ENCODE measurements at regions not wholly inside any gene's neighbourhood (a gene's known extent, or its start where the extent isn't known, plus 50 kb on each side); places are given as distances from the start of the nearest gene placed in this dataset.
A peak's percentile ranks its signal among the peaks of the same experiment; 100 is the strongest.

GRCh38 chr7:12939694-12940093, 252.3 kb downstream of the ARL4A start:
- DNase-seq (ENCODE audit: insufficient read length, low spot score) (no peak), FAIRE-seq (no peak)
- no peak for TF ChIP-seq POLR2A (IDR thresholded peaks at IDR 0.05; ENCODE audit: low read depth, low read length)

- no peak for TF ChIP-seq POLR2A (IDR thresholded peaks at IDR 0.05; ENCODE audit: low read depth, low read length)
- FAIRE-seq, result no peak
- no peak for DNase-seq (ENCODE audit: insufficient read length, low spot score)
Observed at GRCh38 chr7:12941512-12941911, 254.1 kb downstream of the ARL4A start.

GRCh38 chr7:12942609-12943008, 255.2 kb downstream of the ARL4A start:
- TF ChIP-seq POLR2A (IDR thresholded peaks at IDR 0.05; ENCODE audit: low read depth, low read length), result no peak
- DNase-seq (ENCODE audit: insufficient read length, low spot score), result no peak
- FAIRE-seq, result no peak

- DNase-seq (ENCODE audit: insufficient read length, low spot score), result no peak
- peak; percentile 38 for FAIRE-seq
- TF ChIP-seq POLR2A (IDR thresholded peaks at IDR 0.05; ENCODE audit: low read depth, low read length), result no peak
Observed at GRCh38 chr7:12943781-12944180, 256.3 kb downstream of the ARL4A start.

GRCh38 chr7:12945901-12946300, 258.5 kb downstream of the ARL4A start:
- DNase-seq (ENCODE audit: insufficient read length, low spot score) (no peak), FAIRE-seq (peak; percentile 64)
- TF ChIP-seq POLR2A (IDR thresholded peaks at IDR 0.05; ENCODE audit: low read depth, low read length), result no peak

GRCh38 chr7:12947465-12947864, 260.0 kb downstream of the ARL4A start:
- no peak for TF ChIP-seq POLR2A (IDR thresholded peaks at IDR 0.05; ENCODE audit: low read depth, low read length)
- peak; percentile 53 for FAIRE-seq
- DNase-seq (ENCODE audit: insufficient read length, low spot score), result no peak

- DNase-seq (ENCODE audit: insufficient read length, low spot score), result no peak
- peak; percentile 92 for FAIRE-seq
- no peak for TF ChIP-seq POLR2A (IDR thresholded peaks at IDR 0.05; ENCODE audit: low read depth, low read length)
Observed at GRCh38 chr7:12949060-12949931, 261.9 kb downstream of the ARL4A start.

- no peak for TF ChIP-seq POLR2A (IDR thresholded peaks at IDR 0.05; ENCODE audit: low read depth, low read length)
- FAIRE-seq (peak; percentile 99), DNase-seq (ENCODE audit: insufficient read length, low spot score) (peak; percentile 61)
Observed at GRCh38 chr7:12951397-12951801, 264.0 kb downstream of the ARL4A start.

GRCh38 chr7:12954380-12955033, 267.1 kb downstream of the ARL4A start:
- DNase-seq (ENCODE audit: insufficient read length, low spot score), result no peak
- FAIRE-seq, result peak; percentile 71

GRCh38 chr7:12957487-12957886, 270.1 kb downstream of the ARL4A start:
- peak; percentile 60 for FAIRE-seq
- DNase-seq (ENCODE audit: insufficient read length, low spot score), result no peak
- no peak for TF ChIP-seq POLR2A (IDR thresholded peaks at IDR 0.05; ENCODE audit: low read depth, low read length)

More at GRCh38 chr7:12954380-12955033, 267.1 kb downstream of the ARL4A start:
- TF ChIP-seq POLR2A (IDR thresholded peaks at IDR 0.05; ENCODE audit: low read depth, low read length), result no peak

GRCh38 chr7:12961910-12962480, 274.6 kb downstream of the ARL4A start:
- no peak for TF ChIP-seq POLR2A (IDR thresholded peaks at IDR 0.05; ENCODE audit: low read depth, low read length)
- FAIRE-seq, result peak; percentile 62

GRCh38 chr7:12963435-12963834, 276.0 kb downstream of the ARL4A start:
- DNase-seq (ENCODE audit: insufficient read length, low spot score), result no peak
- TF ChIP-seq POLR2A (IDR thresholded peaks at IDR 0.05; ENCODE audit: low read depth, low read length), result no peak
- no peak for FAIRE-seq

More at GRCh38 chr7:12961910-12962480, 274.6 kb downstream of the ARL4A start:
- DNase-seq (ENCODE audit: insufficient read length, low spot score), result no peak

- DNase-seq (ENCODE audit: insufficient read length, low spot score) (no peak), FAIRE-seq (peak; percentile 6)
- TF ChIP-seq POLR2A (IDR thresholded peaks at IDR 0.05; ENCODE audit: low read depth, low read length), result no peak
Observed at GRCh38 chr7:12964836-12965235, 277.4 kb downstream of the ARL4A start.

- FAIRE-seq (peak; percentile 75), DNase-seq (ENCODE audit: insufficient read length, low spot score) (no peak)
- TF ChIP-seq POLR2A (IDR thresholded peaks at IDR 0.05; ENCODE audit: low read depth, low read length), result no peak
Observed at GRCh38 chr7:12965767-12966166, 278.3 kb downstream of the ARL4A start.

Measured in H54 (cell line).